GM18520 (cell line): ENCODE measurements at regions not wholly inside any gene's neighbourhood (a gene's known extent, or its start where the extent isn't known, plus 50 kb on each side); places are given as distances from the start of the nearest gene placed in this dataset.
"Not testable (repeated sequence)": the region's sequence is repeated elsewhere in the genome, so short reads cannot be mapped to it uniquely, and the experiment has no call there.

Source experiments
- ATAC-seq: cut with Tn5 transposase; IDR thresholded peaks from one replicate; pipeline ENCODE4 v1.9.1; 2021; ENCODE audit not compliant: unreplicated experiment

DNA sequence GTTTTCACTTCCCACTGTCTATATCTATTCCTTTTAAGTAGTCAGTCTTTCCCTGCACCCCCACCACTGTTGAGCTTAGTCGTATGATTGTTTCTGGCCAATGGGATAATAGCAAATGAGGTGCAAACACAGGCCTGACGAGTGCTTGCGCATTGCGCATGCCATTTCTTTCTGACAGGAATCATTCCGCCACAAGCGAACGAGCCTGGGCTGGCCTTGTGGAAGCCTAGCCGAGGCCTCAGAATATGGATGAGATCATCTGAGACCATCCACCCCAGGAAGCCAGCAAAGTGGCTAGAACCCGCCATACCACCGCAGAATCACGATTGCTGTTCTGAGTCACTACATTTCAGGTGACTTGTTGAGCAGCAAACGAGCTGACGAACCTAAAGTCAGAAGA is 52.2 kb upstream of the PRL start:
- ATAC-seq: no peak

DNA sequence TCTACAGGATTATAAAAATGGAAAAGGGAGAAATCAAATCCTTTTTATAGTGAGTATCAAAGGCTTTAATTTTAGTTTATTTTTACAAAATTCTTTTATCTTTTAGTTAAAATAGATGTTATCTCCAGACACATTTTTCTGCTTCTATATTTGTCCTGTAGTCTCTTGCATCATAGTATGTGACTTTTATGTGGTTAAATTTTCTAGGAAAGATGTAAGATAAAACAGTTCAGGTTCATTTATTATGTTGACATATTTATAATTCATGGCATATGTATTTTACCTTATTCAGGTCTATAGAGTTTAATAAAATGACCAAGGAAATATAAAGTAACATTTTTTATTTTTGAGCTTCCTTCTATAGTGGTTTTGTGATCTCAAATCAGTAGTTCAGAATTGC is 52.7 kb upstream of the PRL start:
- no peak for ATAC-seq

DNA sequence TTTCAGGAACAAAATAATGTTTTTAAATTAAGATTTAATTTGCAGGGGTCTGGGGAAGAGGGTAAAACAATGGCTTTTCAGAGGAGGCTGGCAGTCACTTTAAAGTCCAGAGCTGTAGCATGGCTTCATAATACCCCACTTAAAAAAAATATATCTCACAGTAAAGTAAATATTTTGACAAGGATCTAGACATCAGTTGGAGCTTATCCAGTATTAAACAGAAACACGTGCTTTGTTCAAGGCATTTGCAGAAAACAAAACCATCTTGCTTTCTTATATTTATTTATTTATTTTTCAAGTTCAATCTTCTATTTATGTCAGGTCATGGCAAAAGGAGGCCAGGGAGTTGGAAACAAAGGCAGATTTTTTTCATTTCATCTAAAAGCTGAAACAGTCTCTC is 53.3 kb upstream of the PRL start:
- ATAC-seq: no peak

DNA sequence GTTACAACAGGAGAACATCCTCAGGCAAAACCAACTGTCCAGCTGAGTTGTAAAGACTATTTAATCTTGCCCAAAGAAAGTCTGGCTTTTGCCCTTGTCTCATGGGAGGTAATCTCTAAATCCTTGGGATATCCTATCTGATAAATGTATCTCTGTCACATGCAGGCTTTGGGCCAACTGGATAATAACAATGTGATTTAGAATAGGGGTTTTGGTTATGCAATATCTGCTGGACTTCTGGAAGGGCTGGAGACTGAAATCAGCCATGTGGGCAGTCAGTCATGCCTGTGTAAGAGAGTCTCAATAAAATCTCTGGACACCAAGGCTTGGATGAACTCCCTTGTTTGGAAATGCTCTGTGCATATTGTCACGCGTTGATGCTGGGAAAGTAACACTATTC is 56.3 kb upstream of the PRL start:
- ATAC-seq: no peak

DNA sequence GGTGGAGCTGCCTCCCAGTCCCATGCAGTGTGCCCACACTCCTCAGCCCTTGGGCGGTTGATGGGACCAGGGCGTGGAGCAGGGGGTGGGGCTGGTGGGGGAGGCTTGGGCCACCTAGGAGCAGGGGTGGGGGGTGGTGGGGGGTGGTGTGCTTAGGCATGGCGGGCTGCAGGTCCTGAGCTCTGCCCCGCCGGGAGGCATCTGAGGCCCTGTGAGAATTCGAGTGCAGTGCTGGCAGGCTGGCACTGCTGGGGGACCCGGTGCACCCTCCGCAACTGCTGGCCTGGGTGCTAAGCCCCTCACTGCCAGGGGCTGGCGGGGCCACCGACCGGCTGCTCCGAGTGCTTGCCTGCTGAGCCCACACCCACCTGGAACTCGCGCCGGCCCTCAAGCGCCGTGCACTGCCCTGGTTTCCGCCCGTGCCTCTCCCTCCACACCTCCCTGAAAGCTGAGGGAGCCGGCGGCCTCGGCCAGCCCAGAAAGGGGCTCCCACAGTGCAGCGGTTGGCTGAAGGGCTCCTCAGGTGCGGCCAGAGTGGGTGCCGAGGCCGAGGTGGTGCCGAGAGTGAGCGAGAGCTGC is 59.6 kb upstream of the PRL start:
- no peak for ATAC-seq

DNA sequence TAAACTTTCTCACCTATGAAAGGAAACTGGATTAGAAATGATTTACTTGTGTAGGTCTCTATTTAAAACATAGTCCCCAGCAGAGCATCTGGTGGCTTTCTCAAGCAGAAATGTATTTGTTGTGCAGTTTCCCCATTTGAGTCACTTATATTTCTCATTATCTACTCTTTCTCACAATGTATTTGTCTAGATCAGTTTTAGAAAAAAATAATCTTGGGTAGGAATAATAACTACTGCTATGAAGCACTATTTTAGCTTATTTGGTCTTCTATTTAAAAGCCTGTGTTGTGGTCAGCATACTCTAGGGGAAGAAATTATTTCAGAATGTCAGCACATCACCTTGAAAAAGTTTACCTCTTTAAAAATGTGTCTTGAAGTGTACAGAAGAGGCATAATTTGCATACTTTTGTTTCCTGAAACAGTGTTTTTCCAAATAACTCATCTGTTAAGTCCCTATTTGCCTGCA is 60.9 kb upstream of the PRL start:
- peak; percentile 53 for ATAC-seq

DNA sequence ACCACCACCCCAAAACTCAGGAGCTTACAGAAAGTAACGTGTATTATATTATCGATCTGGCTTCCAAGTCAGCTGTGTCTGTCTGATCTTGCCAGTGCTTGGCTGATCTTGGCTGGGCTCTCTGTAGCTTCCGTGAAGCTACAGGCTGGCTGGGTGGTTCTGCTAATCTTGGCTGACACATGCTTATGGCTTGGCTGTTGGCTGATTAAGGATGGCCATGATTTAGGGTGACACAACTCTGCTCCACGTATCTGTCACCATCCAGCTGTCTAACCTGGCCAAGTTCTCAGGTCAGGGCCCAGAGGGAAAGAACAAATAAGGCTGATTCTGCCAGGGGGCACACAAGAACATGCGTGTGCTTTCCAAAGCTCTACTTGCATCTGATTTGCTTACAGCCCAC is 64.7 kb upstream of the PRL start:
- ATAC-seq: no peak

DNA sequence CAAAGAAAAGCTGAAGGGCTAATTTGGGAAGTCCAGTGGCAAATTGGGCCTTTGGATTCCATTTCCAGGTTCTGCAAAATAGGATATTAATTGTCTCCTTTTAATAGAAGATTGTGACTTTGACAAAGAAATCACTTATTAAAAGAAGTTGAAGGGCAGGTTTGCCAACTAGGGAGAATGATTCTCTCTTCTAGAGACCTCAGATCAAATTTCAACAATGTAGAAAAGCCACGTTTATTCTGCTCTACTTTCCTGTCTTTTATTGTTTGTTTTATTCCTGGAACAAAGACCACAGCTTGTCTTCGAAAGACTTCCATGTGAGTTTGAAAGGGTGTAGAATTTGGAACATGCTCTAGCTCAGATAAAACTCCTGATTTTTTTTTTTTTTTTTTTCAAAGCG is 65.5 kb upstream of the PRL start:
- ATAC-seq: no peak

DNA sequence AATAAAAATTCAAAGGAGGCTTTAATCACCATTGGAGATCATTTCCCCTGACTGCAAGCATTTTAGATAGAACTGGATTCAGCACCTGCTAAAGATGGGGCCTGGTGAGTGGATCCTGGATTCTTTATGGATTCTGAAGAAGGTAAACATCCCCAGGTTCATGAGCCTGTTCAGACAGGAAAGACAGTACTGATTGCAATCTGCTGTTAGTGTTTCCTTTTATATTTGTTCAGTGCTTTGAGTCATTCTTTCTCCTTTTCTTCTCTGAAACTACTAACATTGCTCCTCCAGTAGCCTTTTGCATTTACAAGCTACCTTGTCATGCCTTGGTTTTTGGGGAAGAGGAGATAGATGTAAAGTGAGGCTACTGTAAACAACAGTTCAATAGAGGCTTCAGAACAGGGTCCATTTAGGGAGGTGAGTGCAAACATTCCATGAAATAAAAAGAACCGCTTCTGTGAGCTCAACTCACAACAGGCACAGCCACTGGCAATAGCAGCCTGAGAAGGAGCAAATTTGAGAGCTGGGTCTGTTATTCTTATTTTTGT is 66.4 kb upstream of the PRL start:
- no peak for ATAC-seq

DNA sequence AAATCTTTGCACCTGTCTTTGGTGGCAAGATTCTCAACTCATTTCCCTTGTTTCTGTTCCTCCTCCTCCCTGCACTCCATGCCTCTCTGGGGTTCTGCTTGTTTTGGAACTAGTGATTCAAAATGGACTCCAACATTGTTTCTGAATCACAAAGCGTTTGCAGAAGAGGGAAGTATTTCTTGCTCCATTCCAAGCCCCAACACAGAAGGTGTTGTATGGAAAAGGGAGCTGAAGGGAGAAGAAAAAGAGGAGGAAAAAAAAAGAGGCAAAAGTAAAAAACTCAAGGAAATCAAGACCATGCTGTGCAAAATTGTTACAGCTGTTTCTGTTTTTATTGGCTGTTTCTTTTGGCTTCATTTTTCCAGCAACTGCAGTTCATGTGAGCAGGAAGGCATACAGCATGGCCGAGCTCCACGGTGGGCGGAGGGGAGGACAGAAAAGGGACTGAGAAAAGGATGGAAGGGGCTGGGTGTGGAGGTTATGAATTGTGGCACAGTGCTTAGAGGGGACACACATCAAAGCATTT is 66.9 kb upstream of the PRL start:
- ATAC-seq: no peak

DNA sequence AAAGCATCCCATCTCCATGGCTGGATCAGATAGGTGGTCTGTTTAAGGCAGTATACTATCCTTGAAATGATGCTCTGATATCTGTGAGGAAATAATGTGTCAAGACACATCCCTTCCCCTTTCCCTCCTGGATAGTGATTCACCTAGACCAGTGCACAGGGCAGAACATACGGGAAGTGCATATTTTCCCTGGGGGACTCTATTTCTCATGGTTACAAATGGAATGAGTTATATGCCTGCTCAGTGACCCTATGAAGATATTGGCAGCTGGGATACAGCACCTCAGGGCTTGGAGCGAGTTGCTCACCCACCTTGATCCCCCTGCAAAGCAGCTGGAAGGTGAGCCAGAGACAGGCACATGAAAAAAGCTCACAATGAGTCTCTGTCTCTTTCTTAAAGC is 67.5 kb upstream of the PRL start:
- no peak for ATAC-seq

DNA sequence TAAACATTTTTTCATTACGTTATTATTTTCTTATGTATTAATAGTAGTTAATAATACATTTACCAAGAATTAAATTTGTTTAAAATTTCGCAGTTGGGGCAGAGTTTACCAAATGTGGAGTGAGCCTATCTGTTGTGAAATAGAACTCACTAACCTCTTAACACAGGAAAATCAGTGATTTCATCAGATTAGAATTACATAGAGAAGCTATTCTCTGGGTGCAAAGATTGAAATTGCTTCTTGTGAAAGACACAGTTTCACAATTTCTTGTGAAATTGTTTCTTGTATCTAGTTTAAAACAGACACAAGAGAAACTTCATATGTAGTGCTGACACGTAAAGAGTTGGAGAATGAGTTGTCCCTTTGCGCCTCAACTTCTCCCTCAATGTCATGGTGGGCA is 69.4 kb upstream of the PRL start:
- ATAC-seq: no peak

DNA sequence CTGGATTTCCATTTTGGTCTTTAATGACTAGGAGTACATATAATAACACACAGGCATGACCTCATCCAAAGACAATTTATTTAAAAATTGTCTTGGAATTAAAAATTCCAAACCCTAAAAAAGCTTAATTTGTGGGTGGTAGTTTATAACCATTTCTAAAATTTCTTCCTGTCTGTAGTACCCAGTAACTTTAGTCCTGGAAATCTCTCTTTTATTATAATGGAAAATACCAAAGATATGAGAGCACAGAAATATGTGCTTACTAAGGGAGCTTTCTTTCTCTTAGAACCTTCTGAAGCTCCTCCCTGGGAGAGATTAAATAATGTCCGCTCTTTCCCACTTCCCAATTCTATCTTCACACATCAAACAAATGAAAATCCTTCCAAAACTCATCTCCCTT is 70.5 kb upstream of the PRL start:
- ATAC-seq: no peak

DNA sequence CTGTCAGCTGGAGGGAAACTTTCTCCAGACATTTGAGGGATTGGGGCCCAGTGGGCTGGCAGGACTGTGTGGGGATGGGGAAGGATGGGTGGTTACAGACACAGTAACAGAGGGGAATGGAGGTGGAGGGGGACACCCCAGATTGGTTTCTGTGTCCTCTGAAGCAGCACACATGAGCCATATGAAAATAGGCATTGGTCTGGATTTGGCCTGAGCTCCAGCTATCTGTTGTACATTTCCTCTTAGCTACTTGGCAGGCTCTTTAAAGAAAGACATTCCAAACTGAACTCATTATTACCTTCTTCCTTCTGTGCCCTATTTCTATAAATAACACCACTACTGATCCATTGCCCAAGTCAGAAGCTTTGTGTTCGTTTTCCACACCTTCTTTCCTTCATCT is 72.0 kb upstream of the PRL start:
- no peak for ATAC-seq

DNA sequence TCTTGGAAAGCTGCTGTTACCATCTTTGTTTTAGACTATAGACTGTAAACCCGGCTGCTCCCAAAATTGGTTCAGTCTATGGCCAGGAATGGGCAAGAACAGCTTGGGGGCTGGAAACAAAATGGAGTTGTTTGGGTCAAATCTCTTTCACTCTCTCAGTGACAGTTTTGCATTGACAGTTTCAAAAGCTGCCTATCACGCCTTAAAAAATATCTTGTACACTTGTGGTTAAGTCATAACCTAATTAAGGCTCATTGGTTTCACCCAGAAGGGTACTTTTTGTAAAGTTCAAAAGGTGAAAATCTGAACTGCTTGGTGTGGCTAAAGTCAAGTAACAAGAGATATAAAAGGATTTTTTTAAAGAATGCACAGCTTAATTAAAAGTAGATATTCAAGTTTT is 76.1 kb upstream of the PRL start:
- ATAC-seq: peak; percentile 98

DNA sequence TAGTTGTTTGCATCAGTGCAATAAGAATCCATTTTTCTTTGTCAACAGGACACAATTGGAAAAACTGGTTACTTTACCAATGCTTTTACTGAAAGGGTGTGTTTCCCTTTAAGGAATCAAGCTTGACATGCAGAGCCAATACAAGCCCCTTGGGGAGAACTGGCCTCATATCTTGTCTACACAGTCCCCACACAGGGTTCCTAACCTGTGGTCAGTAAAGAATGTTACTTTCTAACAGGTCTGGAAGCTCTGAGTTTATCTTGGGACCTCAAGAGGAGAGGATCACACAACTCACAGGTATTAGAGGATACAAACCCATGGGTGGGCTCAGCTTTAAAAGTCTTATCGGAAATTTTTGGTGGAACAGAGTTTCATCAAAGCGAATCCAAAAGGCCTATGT is 78.1 kb upstream of the PRL start:
- ATAC-seq: not testable (repeated sequence)

DNA sequence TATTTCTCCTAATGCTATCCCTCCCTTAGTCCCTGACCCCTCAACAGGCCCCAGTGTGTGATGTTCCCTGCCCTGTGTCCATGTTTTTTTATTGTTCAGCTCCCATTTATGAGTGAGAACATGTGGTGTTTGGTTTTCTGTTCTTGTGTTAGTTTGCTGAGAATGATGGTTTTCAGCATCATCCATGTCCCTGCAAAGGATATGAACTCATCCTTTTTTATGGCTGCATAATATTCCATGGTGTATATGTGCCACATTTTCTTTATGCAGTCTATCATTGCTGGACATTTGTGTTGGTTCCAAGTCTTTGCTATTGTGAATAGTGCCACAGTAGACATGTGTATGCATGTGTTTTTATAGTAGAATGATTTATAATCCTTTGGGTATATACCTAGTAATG is 79.5 kb upstream of the PRL start:
- not testable (repeated sequence) for ATAC-seq

DNA sequence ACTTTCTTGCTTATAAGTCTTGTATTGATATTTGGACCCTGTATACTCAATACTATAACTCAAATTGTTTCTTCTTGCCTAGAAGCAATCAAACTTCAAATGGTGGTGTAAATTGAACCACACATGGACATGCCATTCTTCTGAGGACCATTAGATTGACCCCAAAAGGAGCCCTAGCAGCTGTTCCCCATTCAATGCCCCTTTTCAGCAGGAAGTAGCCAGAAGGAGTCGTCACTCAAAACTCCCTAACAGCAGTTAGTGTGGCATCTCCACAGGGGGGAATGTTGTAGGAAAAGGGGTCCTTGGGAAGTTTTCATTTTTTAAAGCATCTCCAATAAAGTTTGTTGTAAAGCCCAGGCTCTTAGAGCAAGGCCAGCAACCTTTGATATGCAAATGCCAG is 81.7 kb upstream of the PRL start:
- ATAC-seq: not testable (repeated sequence)

DNA sequence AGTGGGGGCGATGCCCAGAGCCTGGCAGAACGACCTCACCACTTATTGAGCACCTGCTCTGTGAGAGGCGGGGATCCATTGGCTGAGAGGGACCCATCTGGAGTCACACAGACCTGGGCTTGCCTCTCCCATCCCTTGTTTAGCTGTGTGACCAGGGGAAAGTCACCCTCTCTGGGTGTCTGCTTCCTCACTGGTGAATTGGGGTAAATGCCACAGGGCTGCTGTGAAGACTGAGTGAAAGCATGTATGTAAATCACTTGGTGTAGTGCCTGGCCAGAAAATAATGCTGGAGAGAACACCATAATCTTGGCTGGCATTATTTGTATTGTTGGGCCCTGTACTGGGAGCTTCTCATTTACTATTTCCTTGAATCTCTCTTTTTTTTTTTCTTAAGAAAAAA is 83.4 kb upstream of the PRL start:
- no peak for ATAC-seq

DNA sequence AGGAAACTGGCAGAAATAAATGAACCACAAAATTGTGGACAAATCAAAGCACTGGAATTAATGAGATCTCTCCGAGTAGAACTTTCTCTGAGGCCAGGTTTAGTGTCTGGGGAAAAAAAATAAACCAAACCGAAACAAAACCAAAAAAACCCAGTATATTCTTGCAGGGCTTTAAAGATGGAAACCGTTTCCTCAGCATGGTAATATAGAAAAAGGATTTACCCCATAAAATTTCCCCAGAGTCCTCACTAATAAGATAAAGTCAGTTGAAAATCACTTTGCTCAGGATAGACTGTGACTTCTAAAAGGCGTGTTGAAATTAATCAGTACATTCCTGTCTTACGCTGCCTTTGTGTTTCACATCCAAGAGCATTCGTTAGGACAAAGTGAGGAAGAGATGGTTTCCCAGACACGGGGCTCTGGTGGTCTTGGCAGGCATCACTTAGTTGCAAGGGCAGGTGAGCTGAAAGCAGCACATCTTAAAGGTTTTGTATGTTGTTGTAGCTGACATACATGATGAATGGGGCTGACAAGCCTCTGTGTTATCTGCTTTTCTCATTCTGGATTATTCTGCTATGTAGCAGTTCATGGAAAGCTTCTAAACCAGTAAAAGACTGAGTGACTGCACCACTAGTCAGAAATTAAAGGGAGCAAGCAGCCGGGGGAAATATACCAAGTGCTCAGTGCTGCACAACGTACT is 85.2 kb upstream of the PRL start:
- ATAC-seq: no peak

DNA sequence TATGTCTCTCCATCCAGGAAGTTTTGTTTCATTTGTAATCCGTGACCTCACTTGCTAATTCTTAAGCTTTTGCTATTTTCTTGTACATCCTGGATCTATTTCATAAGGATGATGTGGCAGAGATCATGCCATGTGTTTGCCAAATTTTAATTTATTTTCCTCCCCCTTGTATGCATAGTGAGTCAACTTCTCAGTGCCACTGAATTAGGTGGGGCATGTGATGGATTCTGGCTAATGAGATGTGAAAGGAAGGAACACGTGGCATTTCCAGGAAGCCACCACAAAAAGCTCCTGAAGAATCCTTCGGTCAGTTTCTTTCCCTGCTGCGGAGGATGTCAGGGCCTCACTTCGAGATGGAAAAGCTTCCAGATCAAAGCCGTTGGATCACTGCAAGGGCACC is 86.2 kb upstream of the PRL start:
- no peak for ATAC-seq

DNA sequence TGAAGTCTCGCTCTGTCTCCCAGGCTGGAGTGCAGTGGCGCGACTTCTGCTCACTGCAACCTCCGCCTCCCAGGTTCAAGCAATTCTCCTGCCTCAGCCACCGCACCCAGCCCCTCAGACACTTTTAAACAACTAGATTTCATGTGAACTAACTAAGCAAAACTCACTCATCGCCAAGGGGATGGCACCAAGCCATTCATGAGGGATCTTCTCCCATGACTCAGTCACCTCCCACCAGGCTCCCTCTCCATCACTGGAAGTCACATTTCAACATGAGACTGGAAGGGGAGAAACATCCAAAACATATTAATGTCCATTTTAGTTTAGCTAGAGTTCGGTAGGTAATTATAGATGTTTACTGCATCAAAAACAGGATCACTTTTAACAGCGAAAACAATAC is 95.9 kb upstream of the PRL start:
- no peak for ATAC-seq

DNA sequence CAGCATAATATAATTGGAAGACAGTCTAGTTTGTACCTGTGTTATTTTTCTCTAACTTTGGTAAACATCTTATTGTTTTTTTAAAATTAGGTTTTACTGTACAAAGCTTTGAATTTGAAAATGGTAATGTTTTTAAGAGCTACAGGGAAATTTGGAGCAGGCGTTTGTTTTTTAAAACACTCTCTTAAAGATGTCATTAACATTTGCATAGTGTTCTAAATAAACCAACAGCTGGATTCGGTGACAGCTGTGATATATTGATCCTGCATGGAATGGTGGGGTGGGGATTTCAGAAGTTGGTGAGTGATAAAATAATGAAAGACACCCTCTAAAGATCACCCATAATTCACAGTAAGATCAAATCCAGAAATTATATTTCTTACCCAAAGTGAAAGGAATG is 97.9 kb upstream of the PRL start:
- ATAC-seq: no peak
